Lung (tissue), 11 donors: ENCODE measurements at regions not wholly inside any gene's neighbourhood (a gene's known extent, or its start where the extent isn't known, plus 50 kb on each side); places are given as distances from the start of the nearest gene placed in this dataset.

Experiments used
- ATAC-seq: fragments of 200-7000 bp; cut with Tn5 transposase; one replicate; pipeline ENCODE4 v1.9.1; 2020; ENCODE audit warnings: moderate number of reproducible peaks; ENCODE audit not compliant: insufficient read depth, low FRiP score
- DNase-seq, 3 donors: peaks; one replicate each; pipeline ENCODE4 v3.0.0-alpha.2; 2013 to 2017
- H3K27ac ChIP-seq, 2 donors: one replicate each; pipeline ENCODE4 v1.5.1; 2013; ENCODE audit warnings: mild to moderate bottlenecking in 2 of 2, moderate library complexity in 2 of 2, control low read depth in 1 of 2, inconsistent platforms in 1 of 2, low read depth in 1 of 2, low read length in 1 of 2
- H3K27me3 ChIP-seq, 3 donors: one replicate each; pipeline ENCODE4 v1.5.1; 2013; ENCODE audit warnings: low read length in 2 of 3; ENCODE audit not compliant: control insufficient read depth in 3 of 3, insufficient read depth in 3 of 3
- H3K36me3 ChIP-seq, 4 donors: one replicate each; pipeline ENCODE4 v1.5.1; 2013; ENCODE audit warnings: low read length in 4 of 4, mild to moderate bottlenecking in 1 of 4, moderate library complexity in 1 of 4; ENCODE audit not compliant: control insufficient read depth in 4 of 4, insufficient read depth in 4 of 4
- H3K4me1 ChIP-seq, 5 donors: one replicate each; pipeline ENCODE4 v1.5.1; 2013; ENCODE audit warnings: low read length in 5 of 5, mild to moderate bottlenecking in 2 of 5, moderate library complexity in 1 of 5; ENCODE audit not compliant: control insufficient read depth in 5 of 5, insufficient read depth in 5 of 5
- H3K4me3 ChIP-seq: one replicate; pipeline ENCODE4 v1.5.1; 2013; ENCODE audit warnings: mild to moderate bottlenecking, control low read depth, moderate library complexity
- H3K9ac ChIP-seq, 2 donors: one replicate each; pipeline ENCODE4 v1.5.1; 2013; ENCODE audit warnings: low read length in 2 of 2, control low read depth in 1 of 2; ENCODE audit not compliant: insufficient read depth in 1 of 2
- H3K9me3 ChIP-seq, 4 donors: one replicate each; pipeline ENCODE4 v1.5.1; 2013; ENCODE audit warnings: low read length in 3 of 4, mild to moderate bottlenecking in 1 of 4, moderate library complexity in 1 of 4; ENCODE audit not compliant: control insufficient read depth in 4 of 4, insufficient read depth in 3 of 4
- WGBS, 2 donors: extraction: QIAGEN DNeasy Blood & Tissue Kit; methylation state at CpG; one replicate each; pipeline ENCODE4 v1.1.7; 2013; 5-methylcytosine and 5-hydroxymethylcytosine counted together
- TF ChIP-seq, protein P1 (sequence below): IDR thresholded peaks from 2 replicates; pipeline ENCODE4 v1.5.1; 2012; ENCODE audit warnings: mild to moderate bottlenecking; ENCODE audit errors: control extremely low read depth, extremely low read depth
- donor health status: control.
- donor health status: control.
- donor health status: Bipolar disorder and iron deficiency.
- donor health status: healthy.
- donor health status: DM: yes; HTN: yes; CAD: no.

- H3K4me1 ChIP-seq = no peaks in the 10 kb centered on the region
- no peak overlapping the region for H3K9ac ChIP-seq
- DNase-seq (no peak), ATAC-seq (no peak)
- H3K27me3 ChIP-seq = no peaks in the 10 kb centered on the region
- H3K9me3 ChIP-seq = no peaks in the 10 kb centered on the region
- TF ChIP-seq, protein P1, sequence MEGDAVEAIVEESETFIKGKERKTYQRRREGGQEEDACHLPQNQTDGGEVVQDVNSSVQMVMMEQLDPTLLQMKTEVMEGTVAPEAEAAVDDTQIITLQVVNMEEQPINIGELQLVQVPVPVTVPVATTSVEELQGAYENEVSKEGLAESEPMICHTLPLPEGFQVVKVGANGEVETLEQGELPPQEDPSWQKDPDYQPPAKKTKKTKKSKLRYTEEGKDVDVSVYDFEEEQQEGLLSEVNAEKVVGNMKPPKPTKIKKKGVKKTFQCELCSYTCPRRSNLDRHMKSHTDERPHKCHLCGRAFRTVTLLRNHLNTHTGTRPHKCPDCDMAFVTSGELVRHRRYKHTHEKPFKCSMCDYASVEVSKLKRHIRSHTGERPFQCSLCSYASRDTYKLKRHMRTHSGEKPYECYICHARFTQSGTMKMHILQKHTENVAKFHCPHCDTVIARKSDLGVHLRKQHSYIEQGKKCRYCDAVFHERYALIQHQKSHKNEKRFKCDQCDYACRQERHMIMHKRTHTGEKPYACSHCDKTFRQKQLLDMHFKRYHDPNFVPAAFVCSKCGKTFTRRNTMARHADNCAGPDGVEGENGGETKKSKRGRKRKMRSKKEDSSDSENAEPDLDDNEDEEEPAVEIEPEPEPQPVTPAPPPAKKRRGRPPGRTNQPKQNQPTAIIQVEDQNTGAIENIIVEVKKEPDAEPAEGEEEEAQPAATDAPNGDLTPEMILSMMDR = no peak
- H3K36me3 ChIP-seq = no peaks in the 10 kb centered on the region
- 29 to 54% methylated on average over 3 of the region's 3 CpGs for WGBS, 2 donors
- H3K4me3 ChIP-seq = no peak overlapping the region
- no peak overlapping the region for H3K27ac ChIP-seq
These were observed 51.3 kb upstream of the LIN7A start for GRCh38 chr12:80988986-80989385.
